Loucy (cell line): ENCODE measurements at regions not wholly inside any gene's neighbourhood (a gene's known extent, or its start where the extent isn't known, plus 50 kb on each side); places are given as distances from the start of the nearest gene placed in this dataset.

ENCODE experiments used
- H2AFZ ChIP-seq: fragments of 200-600 bp; sonication (generic); 2 replicates; pipeline ENCODE4 v1.6.0; 2016; ENCODE audit warnings: antibody characterized with exemption, mild to moderate bottlenecking, low read length, moderate library complexity
- H3F3A ChIP-seq: fragments of 200-600 bp; 2 replicates; pipeline ENCODE4 v1.6.0; 2016; ENCODE audit warnings: antibody characterized with exemption, low read depth, mild to moderate bottlenecking
- H3K27me3 ChIP-seq: fragments of 200-600 bp; sonication (generic); 2 replicates; pipeline ENCODE4 v1.6.1; 2014; ENCODE audit warnings: low read length, mild to moderate bottlenecking; ENCODE audit not compliant: insufficient read depth, poor library complexity, severe bottlenecking
- H3K36me3 ChIP-seq: fragments of 200-600 bp; sonication (generic); 2 replicates; pipeline ENCODE4 v1.6.1; 2016; ENCODE audit warnings: low read length; ENCODE audit not compliant: insufficient read depth
- H3K4me1 ChIP-seq: fragments of 200-600 bp; sonication (generic); 2 replicates; pipeline ENCODE4 v1.5.1; 2014; ENCODE audit warnings: low read length, mild to moderate bottlenecking; ENCODE audit not compliant: insufficient read depth, poor library complexity, severe bottlenecking
- H3K4me2 ChIP-seq: fragments of 200-600 bp; sonication (generic); 2 replicates; pipeline ENCODE4 v1.6.0; 2014; ENCODE audit warnings: antibody characterized with exemption, low read length, low read depth, mild to moderate bottlenecking; ENCODE audit not compliant: poor library complexity, severe bottlenecking
- H3K4me3 ChIP-seq: fragments of 200-600 bp; sonication (generic); 2 replicates; pipeline ENCODE4 v1.5.1; 2014; ENCODE audit warnings: low read length, mild to moderate bottlenecking, mixed read lengths; ENCODE audit not compliant: poor library complexity, severe bottlenecking
- H3K79me2 ChIP-seq: fragments of 200-600 bp; sonication (generic); 2 replicates; pipeline ENCODE4 v1.6.1; 2014; ENCODE audit warnings: low read length; ENCODE audit not compliant: insufficient read depth
- H3K9ac ChIP-seq: fragments of 200-600 bp; sonication (generic); 2 replicates; pipeline ENCODE4 v1.6.0; 2014; ENCODE audit warnings: mild to moderate bottlenecking, low read depth, low read length, moderate library complexity; ENCODE audit not compliant: poor library complexity, severe bottlenecking
- H3K9me2 ChIP-seq: fragments of 200-600 bp; sonication (generic); replicated peaks from 2 replicates; pipeline ENCODE4 v1.6.1; 2016; ENCODE audit warnings: low read depth, low read length, mixed read lengths
- H3K9me3 ChIP-seq: fragments of 200-600 bp; sonication (generic); 2 replicates; pipeline ENCODE4 v1.6.1; 2014; ENCODE audit warnings: mild to moderate bottlenecking, antibody characterized with exemption, low read length, low read depth; ENCODE audit not compliant: insufficient read depth
- H4K20me1 ChIP-seq: fragments of 200-600 bp; sonication (generic); 2 replicates; pipeline ENCODE4 v1.6.0; 2014; ENCODE audit warnings: antibody characterized with exemption, low read length, mild to moderate bottlenecking; ENCODE audit not compliant: insufficient read depth, poor library complexity, severe bottlenecking
- CTCF ChIP-seq: fragments of 200-600 bp; sonication (generic); conservative IDR thresholded peaks from 2 replicates; pipeline ENCODE4 v1.5.1; 2014; ENCODE audit warnings: mild to moderate bottlenecking, antibody characterized with exemption, low read length
- EZH2phosphoT487 ChIP-seq: fragments of 200-600 bp; IDR thresholded peaks from 2 replicates; pipeline ENCODE4 v1.6.1; 2018; ENCODE audit warnings: antibody characterized with exemption, mild to moderate bottlenecking, moderate library complexity, borderline replicate concordance

- Histone ChIP-seq H3F3A (no peaks in the 10 kb centered on the region), H3K9me3 (no peaks in the 10 kb centered on the region), H3K4me2 (no peak overlapping the region), H3K79me2 (no peaks in the 10 kb centered on the region), H3K9me2 (no peaks in the 10 kb centered on the region), H3K4me3 (no peak overlapping the region), H3K4me1 (no peaks in the 10 kb centered on the region), H2AFZ (no peak overlapping the region), H3K27me3 (peaks cover 5% of the 10 kb centered on the region), H3K9ac (no peak overlapping the region), H3K36me3 (no peaks in the 10 kb centered on the region), H4K20me1 (no peaks in the 10 kb centered on the region)
- TF ChIP-seq EZH2phosphoT487, result no peak
- no peak for TF ChIP-seq CTCF
These were observed 230.7 kb upstream of the SLCO3A1 start for GRCh38 chr15:91622711-91623342.

GRCh38 chr15:91624353-91624968, 229.0 kb upstream of the SLCO3A1 start:
- Histone ChIP-seq H2AFZ (no peak overlapping the region), H3F3A (no peaks in the 10 kb centered on the region), H3K79me2 (no peaks in the 10 kb centered on the region), H3K4me2 (no peak overlapping the region), H3K9ac (no peak overlapping the region), H3K9me3 (no peaks in the 10 kb centered on the region), H3K27me3 (peaks cover 5% of the 10 kb centered on the region), H3K4me1 (no peaks in the 10 kb centered on the region), H3K36me3 (no peaks in the 10 kb centered on the region), H4K20me1 (no peaks in the 10 kb centered on the region), H3K9me2 (no peaks in the 10 kb centered on the region), H3K4me3 (no peak overlapping the region)
- TF ChIP-seq EZH2phosphoT487 (no peak), CTCF (no peak)

GRCh38 chr15:91625506-91625905, 228.0 kb upstream of the SLCO3A1 start:
- H3K36me3 ChIP-seq, result no peaks in the 10 kb centered on the region
- no peak overlapping the region for H3K9ac ChIP-seq
- H3K4me2 ChIP-seq, result no peak overlapping the region
- no peaks in the 10 kb centered on the region for H3K9me3 ChIP-seq
- H3K79me2 ChIP-seq, result no peaks in the 10 kb centered on the region
- no peaks in the 10 kb centered on the region for H3K9me2 ChIP-seq
- no peak overlapping the region for H2AFZ ChIP-seq
- no peaks in the 10 kb centered on the region for H4K20me1 ChIP-seq
- TF ChIP-seq EZH2phosphoT487 (no peak), CTCF (no peak)
- H3K27me3 ChIP-seq, result peaks cover 5% of the 10 kb centered on the region
- H3K4me3 ChIP-seq, result no peak overlapping the region
- no peaks in the 10 kb centered on the region for H3K4me1 ChIP-seq
- no peaks in the 10 kb centered on the region for H3F3A ChIP-seq
